Fibroblast of upper back skin (primary cell): ENCODE measurements at regions not wholly inside any gene's neighbourhood (a gene's known extent, or its start where the extent isn't known, plus 50 kb on each side); places are given as distances from the start of the nearest gene placed in this dataset.

Source experiments
- DNase-seq: peaks from one replicate; pipeline ENCODE4 v3.0.0-alpha.2; 2013

GRCh38 chr6:147825848-147826247 lies 317.4 kb downstream of the SAMD5 start:
- no peak for DNase-seq

DNA sequence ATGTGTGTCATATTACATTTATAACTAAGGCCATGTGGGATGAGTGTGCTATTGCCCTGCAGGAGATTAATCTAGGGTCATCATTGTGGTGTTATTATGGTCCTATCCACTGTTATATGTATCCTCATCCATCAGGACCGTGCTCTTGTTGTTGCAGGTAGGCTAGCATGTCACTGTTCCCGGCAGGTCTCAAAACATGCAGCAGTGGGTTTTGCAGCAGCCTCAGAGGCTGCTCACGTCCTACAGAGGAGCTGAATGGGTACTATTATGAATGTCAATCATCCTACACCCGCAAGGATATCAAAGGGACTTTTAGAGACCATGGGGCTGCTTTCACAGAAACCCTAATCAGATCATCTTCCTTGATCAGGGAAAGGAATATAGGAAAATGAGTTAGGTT lies 318.2 kb downstream of the SAMD5 start:
- no peak for DNase-seq

GRCh38 chr6:147829418-147829817 lies 320.9 kb downstream of the SAMD5 start:
- no peak for DNase-seq

GRCh38 chr6:147829835-147830234 lies 321.3 kb downstream of the SAMD5 start:
- no peak for DNase-seq

DNA sequence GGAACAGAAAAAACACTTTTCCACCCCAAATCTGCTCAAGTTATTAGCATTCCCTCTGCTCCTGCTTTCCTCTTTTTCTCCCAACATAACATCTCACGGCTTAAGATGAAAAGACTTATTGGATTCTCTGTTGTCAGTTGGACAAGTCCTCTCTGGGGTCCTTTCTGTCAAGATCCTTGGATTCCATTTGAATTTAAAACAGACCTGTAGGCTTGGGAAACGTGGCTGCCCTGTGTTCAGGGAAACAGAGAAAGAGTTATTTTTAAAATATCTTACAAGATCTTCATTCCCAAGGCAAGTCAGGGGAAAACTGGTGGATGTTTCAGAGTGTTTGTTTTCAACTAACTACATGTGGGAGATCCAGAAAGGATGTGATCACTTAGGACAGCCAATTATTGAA lies 322.9 kb downstream of the SAMD5 start:
- no peak for DNase-seq

DNA sequence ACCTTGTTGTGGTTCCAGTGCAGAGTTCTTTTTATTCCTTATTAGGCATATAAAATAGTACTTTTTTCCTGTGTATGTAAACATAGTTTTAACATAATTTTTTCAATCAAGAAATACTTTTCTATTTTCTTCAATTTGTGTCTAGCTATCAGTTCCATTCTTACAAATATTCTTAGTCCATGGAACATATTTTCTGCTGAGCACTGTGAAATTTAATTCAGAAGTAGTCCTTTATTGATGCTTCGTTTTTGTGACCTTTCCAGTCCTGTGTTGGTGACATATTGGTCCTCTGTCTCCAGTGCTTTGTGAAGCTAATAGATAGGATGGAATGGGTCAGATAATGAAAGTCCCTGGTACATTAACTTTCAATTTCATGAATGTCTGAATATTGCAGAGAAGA lies 325.1 kb downstream of the SAMD5 start:
- DNase-seq, result no peak

DNA sequence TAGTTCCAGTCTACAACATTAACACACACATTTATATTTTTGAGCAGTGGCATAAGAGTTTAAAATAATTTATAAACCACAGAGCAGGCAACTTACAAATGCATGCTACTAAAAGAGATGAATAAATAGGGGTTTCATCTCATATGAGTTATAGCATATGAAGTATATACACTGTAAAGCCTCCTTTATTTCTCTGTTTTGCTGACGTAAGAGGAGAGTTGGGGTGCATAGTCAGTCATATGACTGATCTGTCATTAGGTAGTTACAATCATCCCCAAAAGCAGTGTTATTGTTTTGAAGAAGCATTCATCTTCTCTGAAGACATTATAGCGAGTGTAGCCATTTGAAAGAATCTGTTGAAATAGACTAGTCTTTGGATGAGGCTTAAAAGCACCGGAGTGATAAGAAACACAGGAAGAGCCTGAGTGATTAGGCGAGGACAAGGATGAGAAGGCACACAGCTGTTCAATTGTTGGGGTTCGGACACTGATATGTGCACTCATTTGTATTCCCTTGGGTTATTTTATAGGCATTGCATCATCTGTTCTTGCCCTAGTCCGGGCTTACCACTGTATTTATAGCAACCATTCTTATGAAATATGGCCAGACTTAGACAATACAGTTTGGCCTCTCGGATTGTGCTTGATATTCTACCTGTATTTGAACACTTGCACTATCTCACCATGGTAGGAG lies 325.7 kb downstream of the SAMD5 start:
- DNase-seq, result no peak

GRCh38 chr6:147837540-147837939 lies 329.1 kb downstream of the SAMD5 start:
- DNase-seq, result no peak

GRCh38 chr6:147839708-147840610 lies 331.5 kb downstream of the SAMD5 start:
- peak; percentile 3 for DNase-seq

DNA sequence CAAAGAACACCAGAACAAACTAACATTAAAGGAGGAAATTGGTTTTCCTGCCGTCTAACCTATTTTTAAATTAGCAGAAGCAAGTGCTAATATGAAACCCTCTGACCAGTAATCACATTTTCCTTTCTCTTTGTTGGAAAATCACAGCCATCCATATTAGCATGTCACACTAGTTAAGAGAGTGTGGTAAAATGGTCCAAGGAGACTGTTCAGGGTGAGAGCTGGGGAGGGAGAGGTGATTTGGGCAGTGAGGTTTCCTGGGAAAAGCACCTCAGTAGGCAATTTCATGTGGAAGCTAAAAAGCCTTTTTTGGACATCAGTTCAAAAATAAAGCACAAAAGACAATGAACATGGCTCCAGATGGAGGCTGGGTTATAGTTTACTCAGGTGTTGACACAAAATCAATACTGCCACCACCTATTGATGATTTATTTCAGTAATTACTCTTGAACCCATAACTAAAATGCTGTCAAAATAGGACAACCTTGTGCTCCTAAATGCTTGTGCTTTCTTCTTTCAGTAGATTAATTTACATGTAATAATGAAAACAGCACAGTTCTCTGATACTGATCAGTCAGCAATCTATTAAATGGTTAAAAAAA lies 333.2 kb downstream of the SAMD5 start:
- DNase-seq, result no peak

GRCh38 chr6:147849401-147850330 lies 341.2 kb downstream of the SAMD5 start:
- DNase-seq, result no peak

DNA sequence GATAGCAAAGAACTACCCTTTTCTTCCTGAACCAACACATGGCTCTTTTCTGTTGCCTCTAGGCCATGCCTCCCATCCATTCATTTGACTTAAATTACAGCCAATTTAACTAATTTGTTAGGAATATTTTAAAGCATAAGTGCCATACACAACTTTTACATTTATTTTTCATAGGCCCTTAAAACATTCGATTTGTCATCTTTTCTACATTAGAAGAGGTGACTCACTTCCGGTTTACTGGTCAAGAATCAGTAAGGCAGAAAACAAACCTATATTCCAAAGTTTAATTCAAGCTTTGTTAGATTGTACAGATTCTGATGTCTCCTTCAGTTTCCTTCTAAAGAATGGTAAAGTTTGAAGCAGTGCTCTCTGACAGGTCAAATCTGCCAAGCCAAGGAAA lies 344.3 kb downstream of the SAMD5 start:
- DNase-seq, result no peak

DNA sequence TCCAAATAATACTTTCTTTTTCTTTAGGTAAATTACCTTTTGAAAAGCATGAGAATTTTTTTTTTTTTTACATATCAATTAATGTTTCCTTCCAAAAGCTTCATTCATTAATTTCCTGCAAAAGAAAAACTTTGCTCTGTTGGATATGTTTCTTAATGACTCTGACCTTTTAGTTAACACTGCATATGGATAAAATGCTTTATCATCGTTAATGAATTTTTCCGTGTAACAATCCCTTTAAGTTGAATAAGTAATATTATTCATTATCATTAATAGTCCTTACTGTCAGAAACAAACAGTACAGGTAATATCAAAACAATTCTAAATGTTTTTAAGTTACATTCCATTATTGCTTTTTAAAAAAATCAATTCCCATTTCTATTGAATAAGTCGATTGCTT lies 345.1 kb downstream of the SAMD5 start:
- DNase-seq, result no peak

DNA sequence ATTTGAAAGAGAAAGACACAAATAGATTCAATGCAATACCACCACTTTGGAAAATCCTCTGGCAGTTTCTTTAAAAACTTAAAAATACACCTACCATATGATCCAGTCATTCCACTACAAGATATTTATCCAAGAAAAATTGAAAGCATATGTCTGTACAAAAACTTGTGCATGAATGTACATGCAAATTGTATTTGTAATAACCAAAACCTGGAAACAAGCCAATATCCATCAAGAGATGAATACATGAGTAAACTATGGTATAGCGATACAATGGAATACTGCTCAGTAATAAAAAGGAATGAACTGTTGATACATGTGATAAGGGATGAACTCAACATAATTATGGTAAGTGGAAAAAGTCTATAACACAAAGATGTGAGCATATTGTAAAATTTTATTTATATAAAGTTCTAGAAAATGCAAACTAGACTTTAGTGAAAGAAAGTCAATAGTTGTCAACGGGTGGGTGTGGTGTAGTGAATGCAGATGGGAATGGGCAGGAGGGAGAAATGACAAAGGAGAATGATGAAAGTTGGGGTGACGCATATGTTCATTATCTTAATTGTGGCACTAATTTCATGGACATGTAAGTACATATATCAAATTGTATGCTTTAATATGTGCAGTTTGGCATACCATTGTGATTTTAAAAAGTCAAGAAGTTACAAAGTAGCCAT lies 347.5 kb downstream of the SAMD5 start:
- peak; percentile 48 for DNase-seq

DNA sequence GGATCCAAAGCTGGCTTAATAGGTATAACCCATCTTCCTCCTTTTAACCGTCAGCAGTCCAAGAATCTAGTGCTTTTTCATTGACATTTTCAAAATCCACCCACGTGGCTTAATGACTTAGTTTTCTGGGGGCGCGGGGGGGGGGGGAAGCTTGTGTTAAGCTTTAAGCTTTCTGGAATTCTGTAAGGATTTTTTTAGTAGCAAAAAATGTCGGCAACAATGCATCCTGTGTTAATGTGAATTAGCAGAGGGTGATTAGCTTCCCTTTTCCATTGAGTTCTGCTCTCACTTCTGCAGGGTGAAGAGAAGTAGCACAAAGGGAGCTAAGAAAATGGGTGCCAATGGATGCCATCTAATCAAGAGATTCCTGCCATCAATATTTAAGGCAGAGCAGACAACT lies 348.2 kb downstream of the SAMD5 start:
- no peak for DNase-seq

DNA sequence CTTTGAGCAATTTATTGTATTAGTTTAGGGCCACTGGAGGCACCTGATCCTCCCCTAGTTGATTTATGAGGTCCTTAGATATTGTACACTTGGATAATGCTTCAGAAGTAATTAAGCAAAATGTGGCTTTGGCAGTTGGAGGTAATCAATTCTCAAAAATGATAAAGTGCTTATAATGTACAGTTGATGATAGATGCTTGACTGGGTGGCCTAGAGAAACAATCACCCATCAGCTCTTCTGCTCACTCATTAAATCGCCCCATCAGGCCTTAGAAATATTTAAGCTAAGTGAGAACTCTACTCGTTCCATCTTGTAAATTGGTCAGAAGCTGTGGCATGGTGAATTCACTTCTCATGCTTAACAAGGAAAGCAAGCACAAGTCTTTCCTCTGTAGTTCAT lies 349.9 kb downstream of the SAMD5 start:
- DNase-seq, result no peak

DNA sequence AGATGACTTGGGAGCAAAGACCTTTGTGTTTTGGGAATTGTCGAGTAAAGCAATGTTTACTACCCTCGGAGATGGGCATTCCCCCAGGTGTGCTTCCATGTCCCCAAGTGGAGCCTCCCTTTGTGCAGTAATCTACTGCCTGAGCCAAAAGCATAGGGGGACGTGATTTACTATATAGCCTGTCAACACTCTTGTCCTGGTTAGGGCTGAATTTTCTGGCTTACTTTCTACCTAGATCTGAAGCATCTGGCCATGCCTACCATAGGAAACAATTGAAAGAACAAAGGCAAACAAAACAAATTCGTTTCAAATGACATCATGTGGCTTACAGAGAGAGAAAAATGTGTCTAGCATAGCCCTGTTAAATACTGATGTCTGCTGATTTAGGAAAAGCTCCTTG lies 350.6 kb downstream of the SAMD5 start:
- no peak for DNase-seq

DNA sequence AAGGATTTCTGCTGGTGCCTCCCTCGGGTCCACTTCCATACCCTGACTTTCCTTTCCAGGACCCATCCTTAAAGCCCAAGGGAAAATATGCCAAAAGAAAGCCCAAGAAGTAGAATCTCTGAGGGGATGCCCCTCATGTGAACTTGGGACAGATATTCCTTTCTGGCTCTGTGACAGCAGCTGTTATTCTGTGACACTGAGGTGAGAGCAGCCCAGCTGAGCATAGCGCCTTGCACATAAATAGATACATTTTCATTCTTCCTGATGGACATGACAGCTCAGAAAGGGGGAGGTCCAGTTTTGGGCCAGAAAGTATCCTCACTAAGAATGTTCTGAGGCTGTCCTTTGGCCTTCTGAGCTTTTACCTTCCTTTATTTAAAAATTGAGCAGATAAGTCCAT lies 353.2 kb downstream of the SAMD5 start:
- no peak for DNase-seq

DNA sequence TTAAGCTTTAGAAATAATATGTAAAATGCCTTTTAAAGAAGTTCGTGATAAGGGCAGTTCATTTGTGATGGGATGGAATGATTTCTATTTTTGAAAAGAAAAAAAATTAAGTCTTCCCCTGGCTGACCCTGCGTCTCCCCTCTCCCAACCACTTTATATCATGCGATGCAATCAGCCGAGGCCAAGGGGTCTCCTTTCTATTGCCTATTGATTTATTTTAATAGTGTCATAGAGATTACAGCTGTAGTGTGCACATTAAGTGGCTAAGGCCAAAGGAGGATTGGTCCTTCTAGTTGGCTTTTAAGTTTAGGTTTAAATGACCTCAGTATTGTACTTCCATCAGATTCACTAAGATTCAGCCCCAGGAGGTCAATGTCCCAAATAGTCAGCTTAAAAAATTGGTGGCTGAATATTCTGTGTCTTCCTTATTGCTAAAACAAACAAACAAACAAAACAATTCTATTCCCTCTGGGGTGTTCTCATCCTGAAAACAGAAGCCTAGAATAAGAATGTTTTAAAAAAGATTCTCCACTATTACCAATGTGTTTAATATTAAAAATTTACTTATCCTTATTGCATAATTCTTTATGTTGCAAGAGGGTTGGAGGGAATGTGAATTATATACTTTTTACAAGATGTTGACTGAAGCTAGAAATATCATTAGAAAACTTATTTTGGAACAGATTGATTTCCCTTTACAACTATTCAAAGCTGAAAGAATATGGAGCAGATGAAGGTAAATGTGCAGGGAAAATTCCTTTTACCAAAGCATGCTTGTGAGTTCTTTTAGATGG lies 359.1 kb downstream of the SAMD5 start:
- no peak for DNase-seq

- peak; percentile 21 for DNase-seq
Observed at GRCh38 chr6:147868427-147869190, 360.1 kb downstream of the SAMD5 start.

GRCh38 chr6:147869201-147869600 lies 360.7 kb downstream of the SAMD5 start:
- no peak for DNase-seq
